ENCODE measurements at regions not wholly inside any gene's neighbourhood (a gene's known extent, or its start where the extent isn't known, plus 50 kb on each side); places are given as distances from the start of the nearest gene placed in this dataset.

DNA sequence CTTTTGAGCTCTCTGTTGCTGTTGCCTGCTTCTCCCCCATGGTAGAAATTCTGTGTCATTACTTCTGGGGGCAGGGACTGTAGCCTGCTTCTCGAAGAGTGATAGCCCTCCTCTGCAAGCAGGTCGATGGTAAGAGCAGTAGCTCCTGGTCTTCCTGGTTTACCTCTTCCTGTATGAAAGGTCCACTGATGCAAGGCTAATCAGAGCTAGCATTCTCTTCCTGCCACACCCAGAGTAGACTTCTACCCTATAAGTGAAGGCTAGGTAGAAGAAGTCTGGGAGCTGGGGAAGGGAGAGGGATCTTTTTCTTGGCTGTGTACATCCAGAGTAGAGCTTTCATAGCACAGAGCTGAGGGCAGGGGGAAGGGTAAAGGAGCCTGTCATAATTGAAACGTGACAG is 357.0 kb downstream of the SQOR start:
- TF ChIP-seq CTCF (IDR thresholded peaks at IDR 0.05), result no peak
- TF ChIP-seq POLR2A (IDR thresholded peaks at IDR 0.05), result no peak

Data from lower leg skin (tissue), 3 donors.